HG02678 (cell line): ENCODE measurements at regions not wholly inside any gene's neighbourhood (a gene's known extent, or its start where the extent isn't known, plus 50 kb on each side); places are given as distances from the start of the nearest gene placed in this dataset.
"Not testable (repeated sequence)": the region's sequence is repeated elsewhere in the genome, so short reads cannot be mapped to it uniquely, and the experiment has no call there.

Source experiments
- ATAC-seq: cut with Tn5 transposase; IDR thresholded peaks from one replicate; pipeline ENCODE4 v1.9.1; 2021; ENCODE audit warnings: mild to moderate bottlenecking, moderate library complexity; ENCODE audit not compliant: unreplicated experiment

DNA sequence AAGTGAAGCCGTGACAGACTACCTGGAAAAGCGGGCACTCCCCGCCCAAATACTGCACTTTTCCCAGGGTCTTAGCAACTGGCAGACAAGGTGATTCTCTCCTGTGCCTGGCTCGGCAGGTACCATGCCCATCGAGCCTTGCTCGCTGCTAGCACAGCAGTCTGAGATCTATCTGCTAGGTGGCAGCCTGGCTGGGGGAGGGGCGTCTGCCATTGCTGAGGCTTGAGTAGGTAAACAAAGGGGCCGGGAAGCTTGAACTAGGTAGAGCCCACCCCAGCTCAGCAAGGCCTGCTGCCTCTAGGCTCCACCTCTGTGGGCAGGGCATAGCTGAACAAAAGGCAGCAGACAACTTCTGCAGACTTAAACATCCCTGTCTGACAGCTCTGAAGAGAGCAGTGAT, 406.3 kb downstream of the NDFIP2 start:
- not testable (repeated sequence) for ATAC-seq

DNA sequence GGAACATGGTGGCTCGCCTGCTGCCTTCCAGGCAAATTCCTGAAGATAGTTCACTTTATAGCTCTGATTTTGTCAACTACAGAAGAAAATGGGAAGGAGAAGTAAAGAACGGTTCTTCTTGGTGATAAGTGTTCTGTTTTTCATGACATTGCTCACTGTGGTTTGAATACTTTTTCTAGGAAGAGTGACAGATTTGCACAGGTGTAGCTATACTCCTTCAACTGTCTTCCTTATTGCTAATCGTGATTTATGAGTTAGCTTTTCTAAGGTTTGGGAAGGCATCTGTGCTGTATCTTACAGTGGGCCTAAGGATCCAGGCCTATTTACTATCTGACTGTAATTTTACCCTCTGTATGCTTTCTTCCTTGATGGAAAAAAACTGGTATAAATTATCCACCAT, 405.6 kb downstream of the NDFIP2 start:
- ATAC-seq, result no peak

DNA sequence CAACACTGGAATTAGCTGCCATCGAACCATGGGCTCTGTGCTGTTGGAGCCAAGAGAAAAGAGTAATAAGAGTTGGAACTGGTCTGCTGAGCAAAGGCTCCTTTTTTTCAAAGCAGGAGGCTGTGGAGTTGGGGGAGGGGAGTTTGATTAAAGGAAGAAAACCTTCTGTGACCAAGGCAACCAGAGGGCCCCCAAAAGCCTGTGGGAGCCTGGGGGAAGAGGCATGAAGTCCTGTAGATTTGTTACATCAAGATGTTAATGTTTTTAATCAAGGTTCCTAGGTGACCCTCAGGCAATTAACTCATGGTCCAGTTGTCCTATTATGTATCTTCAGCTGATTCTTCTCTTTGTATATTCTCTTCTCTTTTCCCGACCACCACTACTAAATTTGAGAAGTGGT, 403.9 kb downstream of the NDFIP2 start:
- no peak for ATAC-seq

DNA sequence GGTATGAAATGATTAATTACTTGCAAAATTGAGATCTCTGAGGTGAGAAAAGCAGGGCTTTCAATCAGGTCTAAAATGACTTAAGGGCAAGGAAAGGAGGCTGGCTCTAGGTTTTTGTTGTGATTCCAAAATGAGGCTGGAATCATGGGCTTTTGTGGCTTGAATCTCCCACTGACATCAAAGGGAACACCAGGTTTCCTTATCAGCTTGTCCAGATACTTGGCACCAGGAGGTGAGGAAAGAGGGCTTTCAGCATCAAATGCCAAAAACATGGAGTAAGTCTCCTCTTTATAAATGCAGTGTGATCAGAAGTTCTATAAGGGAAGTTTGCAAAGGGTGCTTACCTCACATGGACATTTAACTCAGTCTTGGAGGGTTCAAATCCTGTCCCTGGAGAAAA, 402.3 kb downstream of the NDFIP2 start:
- ATAC-seq, result no peak

DNA sequence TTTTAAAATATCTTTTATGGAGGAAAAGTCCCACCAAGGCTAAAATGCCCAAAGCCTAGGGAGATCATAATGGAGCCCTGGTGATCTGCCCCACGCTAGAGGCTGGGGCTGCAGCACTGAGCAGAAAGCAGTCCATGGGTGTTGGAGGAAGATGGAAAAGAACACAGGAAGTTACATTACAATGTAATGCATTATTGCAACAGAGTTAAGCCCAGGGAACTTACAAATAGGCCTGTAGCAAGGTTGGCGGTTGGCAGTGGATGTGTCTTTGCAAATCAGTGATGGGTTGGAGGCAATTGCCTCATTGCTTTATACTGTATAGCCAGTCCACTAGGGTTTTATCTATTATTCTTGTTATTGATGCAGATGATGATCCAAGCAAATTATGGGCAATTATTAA, 399.9 kb downstream of the NDFIP2 start:
- ATAC-seq, result no peak

DNA sequence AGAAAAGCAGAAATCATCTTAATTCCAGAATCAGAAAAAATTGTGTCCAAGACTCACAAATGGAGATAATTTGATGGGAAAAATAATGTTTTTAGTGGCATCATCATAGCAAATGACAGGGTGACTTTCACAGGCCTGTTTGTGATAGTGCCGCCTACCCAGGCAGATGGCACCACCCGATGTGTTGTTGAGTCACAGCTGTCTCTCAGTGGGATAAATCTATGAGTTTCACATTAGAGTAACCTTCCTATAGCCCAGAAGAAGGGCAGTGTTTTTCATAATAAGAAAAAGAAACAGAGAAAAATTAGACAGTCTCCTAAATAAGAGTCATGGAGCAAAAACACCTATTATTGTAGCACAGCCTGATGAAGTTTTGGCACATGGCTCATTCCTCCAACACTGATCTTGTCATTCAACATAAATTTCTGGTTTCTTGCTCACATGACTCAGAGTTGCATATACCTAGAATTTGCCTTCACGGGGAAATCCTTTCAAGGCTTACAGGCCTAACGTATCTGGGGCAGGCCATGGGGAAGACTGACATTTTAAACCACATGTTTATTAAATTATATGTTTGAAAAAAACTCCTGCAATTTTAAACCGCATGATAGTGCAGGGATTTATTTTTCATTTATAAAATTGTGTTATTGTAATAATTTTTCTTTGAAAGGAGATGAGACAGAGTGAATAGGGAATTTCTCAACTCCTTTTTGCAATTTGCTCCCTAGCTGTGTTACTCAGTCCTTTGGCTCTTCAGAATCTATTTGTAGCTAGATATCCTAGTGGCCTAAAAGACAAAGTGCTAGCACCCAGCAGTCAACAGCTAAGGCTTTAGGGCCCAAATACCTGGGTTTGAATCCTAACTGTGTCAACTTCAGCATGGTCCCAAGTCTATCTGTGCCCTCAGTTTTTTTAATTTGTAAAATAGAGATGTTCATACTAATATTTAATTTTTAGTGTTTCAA, 393.7 kb downstream of the NDFIP2 start:
- no peak for ATAC-seq

DNA sequence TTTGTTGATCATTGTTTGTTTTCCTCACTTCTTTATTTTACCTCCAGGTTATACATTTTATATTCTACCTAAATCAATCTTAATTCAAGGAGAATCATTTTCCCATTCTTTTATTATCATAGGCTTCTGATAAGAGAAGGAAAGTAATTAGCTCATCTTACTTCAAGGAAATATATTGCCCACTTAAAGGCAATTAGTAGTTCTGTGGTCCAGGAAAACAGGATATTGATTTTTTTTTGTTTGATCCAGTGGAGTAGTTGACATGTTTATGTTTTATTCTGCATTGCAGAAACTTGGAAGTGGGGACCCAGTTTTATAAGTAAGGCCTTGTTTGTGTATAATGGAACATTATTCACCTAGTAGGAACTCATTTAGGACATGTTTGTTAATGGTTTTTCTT, 390.6 kb downstream of the NDFIP2 start:
- no peak for ATAC-seq

DNA sequence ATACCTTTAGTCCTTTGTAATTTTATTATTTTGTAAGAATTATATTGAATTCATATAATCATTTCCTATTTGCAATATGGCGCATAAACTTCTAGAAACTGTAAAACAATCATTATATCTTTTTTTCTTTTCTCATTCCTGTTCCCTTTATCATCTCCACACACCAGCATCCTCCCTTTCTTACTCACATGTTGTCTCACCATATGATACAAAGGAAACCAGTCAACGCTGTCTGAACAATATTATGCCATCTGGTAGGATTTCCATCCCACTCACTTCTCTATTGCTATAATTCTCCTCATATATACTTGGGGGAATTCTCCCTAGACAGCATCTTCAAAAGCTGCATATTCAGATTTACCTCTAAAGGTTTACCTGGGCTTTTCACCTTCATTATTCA, 389.8 kb downstream of the NDFIP2 start:
- no peak for ATAC-seq

DNA sequence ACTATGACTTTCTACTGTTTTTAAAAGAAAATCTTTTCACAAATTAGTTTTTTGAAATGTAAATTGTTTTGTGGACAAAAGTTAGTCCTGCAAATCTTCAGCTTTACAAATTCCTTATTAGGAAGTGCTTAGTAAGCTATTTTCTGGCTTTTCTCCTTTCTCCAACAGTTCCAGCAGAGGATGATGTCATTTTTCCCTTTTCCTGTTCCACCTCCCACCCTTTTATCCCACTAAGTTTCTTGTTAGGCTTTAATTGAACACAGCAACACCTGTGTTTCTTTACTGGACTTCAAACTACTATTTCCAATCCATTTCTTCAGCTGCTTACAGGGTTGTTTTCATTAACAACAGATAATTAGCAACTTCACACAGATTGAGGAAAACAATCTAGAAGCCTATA, 389.2 kb downstream of the NDFIP2 start:
- ATAC-seq, result no peak

DNA sequence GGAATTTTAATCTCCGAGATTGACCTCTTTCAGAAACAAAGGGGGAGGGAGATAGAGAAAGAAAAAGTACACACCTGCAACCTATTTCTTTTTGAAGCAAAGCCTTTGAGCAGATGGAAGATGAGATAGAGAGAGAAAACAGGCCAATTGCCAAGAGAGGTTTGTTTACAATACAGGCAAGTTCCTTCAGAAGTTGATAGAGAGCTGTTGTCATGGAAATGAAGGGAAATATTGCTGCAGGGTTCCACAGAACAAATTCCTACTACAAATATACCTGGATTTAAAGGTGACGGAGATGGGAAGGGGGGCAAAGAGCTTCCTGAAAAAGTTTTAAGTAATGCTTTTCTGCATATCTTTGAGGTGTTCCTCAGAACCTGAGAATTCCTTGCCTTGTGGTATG, 388.4 kb downstream of the NDFIP2 start:
- no peak for ATAC-seq

DNA sequence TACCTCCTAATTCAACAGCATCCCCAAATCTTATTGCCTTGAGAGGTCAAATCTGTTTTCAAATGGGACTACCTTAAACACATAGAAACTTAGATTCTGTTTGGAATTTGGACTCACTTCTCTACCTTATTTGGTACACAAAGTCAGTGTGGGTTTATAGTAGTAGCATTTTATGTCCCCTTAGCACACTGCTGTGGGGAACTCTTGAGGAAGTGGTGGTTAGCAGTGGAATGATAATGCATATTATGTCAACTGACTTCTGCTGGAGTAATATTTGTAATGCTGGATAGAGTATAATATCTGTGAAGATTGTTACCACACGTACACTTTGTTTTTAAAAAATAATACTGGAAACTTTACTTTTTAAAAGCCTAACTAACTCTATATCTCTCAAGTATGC, 386.3 kb downstream of the NDFIP2 start:
- no peak for ATAC-seq

DNA sequence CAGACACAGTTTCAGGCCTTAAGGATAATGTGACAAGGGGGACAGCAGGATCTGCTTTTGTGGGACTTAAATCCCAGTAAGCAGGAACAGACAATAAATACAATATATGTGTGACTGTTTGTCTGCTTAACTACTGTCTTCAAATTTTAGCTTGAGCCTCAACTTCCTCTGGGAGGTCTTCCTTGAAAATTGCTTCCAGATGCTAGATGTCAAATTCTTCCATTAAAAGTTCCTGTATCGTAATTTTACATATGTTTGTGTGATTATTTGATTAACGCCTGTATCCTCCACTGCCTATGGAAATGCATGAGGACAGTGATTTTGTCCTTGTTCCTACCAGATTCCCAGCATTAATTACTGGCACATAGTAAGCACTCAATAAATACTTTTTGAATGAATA, 385.5 kb downstream of the NDFIP2 start:
- no peak for ATAC-seq

DNA sequence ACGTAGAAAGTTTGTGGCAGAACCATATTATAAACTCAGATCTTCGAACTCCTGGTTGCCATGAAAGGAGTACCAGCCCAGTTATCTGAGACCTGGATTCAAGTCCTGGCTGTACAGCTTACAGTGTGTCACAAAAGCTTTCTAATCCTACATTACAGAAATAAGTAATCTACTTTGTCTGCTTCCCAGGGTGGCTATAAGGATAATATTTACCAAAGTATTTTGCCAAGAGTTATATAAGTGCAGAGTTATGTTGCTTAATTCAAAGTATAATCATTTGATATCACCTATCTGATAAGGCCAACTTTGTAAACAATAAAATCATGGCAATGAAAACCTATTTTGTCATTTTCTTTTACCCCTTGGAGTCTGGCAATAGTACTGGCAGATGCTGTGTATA, 381.6 kb downstream of the NDFIP2 start:
- ATAC-seq, result no peak

DNA sequence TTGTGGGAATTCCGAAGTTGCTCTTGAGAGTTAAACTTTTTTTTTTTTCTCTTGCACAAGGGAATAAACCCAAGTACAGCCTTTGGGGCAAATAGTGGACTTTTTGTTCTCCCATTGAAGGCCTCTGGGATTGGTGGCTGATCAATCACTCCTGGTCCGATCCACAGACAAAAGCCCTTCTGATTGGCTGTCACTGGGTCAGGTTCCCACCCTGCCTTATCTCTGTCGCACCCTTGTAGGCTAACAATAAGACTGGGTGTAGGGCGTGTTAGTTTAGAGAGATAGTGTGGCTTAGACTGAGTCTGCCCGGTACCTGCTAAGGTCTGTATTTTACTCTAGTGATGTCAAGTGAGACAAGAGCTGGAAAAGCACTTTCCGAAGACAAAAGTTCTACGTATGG, 380.8 kb downstream of the NDFIP2 start:
- no peak for ATAC-seq

DNA sequence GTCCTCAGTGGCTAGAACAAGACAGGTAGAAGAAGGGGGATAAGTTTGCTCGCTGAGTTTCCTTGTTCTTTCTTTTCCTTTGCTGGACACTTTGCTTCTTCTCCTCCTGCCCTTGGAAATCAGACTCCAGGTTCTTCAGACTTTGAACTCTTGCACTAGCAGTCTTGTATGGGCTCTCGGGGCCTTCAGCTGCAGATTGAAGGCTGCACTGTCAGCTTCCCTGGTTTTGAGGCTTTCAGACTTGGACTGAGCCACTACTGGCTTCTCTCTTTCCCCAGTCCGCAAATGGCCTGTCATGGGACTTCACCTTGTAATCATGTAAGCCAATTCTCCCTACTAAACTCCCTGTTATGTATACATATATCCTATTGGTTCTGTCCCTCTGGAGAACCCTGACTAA, 379.8 kb downstream of the NDFIP2 start:
- ATAC-seq, result no peak

DNA sequence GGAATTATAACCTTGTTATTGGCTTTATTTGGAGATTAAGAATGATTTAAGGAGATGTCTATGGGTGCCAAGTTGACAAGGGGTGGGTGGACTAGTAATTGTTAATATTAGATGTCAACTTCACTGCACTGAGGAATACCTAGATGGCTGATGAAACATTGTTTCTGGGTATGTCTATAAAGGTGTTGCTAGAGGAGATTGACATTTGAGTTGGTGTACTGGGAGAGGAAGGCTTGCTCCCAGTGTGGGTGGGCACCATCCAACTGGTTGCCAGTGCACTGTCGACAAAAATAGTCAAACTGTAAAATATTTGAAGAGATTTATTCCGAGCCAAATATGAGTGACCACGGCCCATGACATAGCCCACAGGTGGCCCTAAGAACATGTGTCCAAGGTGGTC, 378.8 kb downstream of the NDFIP2 start:
- no peak for ATAC-seq

DNA sequence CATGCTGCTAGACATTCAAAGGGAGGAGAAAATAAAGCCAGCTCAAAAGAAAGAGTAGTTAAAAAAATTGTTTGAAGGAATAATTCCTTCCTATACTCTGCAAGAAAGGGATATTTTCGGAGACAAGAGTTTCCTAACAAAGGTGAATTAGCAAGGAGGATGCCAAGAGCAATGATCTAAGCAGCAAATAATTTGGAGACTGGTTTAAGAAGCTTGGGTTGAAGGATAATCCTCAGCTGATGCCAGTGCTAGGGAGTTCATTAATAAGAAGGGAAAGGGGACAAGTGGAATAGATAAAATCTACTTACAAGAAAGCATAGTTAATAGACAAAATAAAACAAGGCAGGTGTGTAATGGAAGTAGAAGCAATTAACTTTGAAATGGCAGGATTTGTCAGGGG, 372.3 kb downstream of the NDFIP2 start:
- no peak for ATAC-seq

DNA sequence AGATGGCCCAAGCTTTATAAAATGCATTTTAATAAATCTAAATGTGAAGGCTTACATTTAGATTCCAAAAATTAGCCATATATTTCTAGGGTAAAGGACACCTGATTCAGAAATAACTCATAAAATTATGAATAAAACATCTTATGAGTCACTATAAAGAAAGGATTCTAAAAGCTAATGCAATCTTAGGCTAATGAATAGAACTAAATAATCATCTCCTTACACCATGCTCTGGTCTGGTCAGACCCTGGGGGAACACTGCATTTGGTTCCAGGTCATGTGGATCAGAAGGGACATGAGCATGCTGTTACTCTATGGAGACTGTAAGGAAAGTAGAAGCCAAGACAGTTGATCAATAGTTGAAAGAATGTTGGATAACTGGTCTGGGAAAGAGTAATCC, 370.4 kb downstream of the NDFIP2 start:
- no peak for ATAC-seq

DNA sequence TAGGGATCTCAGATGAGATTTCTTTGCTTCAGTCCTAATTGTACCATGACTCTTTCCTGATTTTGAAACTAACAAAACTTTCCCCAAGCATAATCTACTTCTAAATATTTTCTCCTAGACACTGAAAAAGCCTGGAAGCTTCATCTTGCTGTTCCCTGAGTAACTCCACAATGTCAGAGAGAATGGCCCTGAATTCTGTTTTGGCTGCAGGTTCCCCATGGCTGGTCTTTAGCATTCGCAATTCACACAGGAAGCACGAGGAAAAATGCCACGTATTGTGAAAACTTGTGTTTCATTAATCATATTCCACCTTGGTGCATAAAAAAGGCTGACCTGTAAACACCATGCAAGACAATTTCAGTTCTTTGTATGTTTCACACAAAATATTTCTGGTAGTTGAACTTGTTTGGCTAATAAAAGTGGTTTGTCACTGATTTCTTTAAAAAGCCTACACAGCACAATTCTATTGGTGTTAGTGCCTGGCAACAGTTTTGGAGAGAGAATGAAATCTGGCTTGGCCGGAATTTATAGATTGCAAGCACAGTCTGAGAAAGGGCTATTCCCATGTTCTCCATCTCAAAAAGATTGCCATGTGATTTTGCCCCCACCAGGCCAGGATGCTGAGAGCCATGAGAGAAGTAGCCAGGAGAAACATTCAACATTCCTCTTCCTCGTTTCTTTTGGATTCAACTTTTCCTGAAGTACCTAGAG, 367.1 kb downstream of the NDFIP2 start:
- ATAC-seq, result no peak

DNA sequence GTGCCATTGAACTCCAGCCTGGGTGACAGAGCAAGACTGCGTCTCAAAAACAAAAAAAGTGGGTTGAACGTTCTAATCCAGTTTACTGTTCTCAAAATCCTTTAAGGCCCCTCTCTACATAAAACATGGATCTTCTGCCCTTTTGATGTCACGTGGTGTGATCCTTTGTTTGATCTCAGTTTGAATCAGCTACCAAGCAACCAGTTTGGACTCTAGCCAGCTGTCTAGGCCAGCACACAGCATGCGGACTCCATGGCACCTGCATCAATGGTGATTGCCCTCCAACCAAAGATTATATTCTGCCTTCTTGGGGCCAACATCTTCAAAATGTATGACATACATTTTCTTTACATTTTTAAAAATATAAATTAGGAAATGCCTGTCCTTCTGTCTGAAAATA, 365.4 kb downstream of the NDFIP2 start:
- no peak for ATAC-seq

DNA sequence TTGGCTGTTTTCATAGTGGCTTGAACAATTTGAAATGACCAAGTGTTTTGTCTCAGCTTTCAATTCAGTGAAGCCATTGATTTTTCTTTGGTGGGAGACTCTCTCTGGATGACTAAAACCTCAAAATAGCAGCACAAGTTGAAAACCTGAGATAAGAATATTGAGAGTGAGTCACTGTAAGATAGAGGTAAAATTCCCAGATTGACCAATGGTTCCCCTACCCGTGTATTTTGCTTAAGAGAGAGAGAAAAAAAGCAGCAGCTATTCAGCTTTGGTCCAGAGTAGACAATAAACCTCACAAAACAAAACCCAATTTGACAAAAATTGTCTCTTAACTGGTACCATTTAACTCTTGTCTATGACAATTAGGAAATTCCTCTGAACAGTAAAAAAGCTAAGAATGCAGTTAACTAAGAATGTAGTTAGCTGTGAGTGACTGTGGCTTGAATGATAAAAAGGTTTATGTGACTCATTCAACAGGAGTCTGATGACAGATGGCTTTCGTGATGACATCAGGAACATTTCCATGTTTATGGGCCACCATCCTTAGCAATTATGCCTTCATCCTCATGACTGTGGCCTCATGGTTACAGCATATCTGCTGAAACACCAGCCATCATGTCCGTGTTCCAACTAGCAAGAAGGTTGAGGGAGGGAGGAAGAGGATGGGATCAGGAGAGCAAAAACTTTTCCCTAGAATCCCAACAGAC, 356.9 kb downstream of the NDFIP2 start:
- no peak for ATAC-seq

DNA sequence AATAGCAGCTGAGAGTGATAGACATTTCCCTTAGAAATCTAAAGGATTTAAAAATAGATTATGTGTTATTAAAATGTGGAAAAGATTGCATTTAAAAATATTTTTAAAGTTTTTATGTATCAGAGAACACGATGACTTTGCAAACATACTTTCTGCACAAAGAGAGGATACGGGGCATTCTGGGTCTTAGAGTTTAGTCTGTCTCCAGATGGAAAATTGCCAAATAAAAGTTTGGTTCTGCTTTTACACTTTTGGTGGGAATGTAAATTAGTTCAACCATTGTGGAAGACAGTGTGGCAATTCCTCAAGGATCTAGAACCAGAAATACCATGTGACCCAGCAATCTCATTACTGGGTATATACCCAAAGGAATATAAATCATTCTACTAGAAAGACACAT, 355.2 kb downstream of the NDFIP2 start:
- ATAC-seq, result not testable (repeated sequence)
